ENCODE measurements at regions not wholly inside any gene's neighbourhood (a gene's known extent, or its start where the extent isn't known, plus 50 kb on each side); places are given as distances from the start of the nearest gene placed in this dataset.
A peak's percentile ranks its signal among the peaks of the same experiment; 100 is the strongest.
"Not testable (repeated sequence)": the region's sequence is repeated elsewhere in the genome, so short reads cannot be mapped to it uniquely, and the experiment has no call there.

DNA sequence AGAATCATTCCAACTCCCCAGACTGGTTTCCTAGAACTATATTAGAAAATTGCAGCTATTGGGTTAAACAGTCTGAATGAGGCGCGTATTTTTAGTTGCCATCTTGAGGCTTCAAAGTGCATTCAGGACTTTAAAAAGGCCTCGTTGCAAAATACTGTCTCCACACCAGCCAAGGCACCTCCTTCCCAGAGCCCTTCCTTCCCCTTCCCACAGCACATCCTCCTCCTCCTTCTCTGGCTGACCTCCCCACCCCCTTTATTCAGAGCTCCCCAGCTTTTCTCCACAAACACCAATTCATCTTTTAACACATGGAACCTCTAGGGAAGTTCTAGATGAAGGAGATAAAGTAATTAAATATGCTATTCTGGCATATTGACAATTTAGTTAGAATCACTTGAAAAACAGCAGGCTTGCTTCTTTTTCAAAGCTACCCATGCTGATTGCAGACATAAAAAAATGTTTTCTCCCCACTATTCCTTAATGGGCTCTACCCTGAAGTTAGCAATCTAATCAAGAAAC, 90.3 kb downstream of the RTP5 start:
- DNase-seq (ENCODE audit: low spot score) = no peak
- TF ChIP-seq, protein P1, sequence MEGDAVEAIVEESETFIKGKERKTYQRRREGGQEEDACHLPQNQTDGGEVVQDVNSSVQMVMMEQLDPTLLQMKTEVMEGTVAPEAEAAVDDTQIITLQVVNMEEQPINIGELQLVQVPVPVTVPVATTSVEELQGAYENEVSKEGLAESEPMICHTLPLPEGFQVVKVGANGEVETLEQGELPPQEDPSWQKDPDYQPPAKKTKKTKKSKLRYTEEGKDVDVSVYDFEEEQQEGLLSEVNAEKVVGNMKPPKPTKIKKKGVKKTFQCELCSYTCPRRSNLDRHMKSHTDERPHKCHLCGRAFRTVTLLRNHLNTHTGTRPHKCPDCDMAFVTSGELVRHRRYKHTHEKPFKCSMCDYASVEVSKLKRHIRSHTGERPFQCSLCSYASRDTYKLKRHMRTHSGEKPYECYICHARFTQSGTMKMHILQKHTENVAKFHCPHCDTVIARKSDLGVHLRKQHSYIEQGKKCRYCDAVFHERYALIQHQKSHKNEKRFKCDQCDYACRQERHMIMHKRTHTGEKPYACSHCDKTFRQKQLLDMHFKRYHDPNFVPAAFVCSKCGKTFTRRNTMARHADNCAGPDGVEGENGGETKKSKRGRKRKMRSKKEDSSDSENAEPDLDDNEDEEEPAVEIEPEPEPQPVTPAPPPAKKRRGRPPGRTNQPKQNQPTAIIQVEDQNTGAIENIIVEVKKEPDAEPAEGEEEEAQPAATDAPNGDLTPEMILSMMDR (IDR thresholded peaks at IDR 0.05; ENCODE audit: extremely low read depth, missing control alignments) = no peak

DNA sequence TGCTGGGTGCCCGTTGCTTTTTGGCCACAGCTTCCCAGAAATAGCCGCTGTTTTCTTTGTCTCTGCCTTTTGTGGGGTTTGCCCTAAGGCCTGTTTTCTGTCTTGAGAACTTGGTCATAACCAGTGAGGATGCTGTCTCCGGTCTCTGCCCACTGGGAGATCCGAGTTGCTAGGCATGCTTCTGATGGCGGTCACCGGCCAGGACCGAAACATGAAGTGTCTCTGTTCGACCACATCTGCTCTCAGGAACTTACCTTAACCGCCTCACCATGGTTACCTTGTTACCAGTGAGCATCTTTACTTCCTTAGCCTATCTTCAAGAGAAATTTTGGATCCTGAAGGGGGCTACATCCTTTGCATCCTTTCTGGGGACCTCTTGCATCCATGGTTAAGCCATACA, 91.9 kb downstream of the RTP5 start:
- TF ChIP-seq, protein P1 (IDR thresholded peaks at IDR 0.05; ENCODE audit: extremely low read depth, missing control alignments) = no peak
- DNase-seq (ENCODE audit: low spot score) = no peak

DNA sequence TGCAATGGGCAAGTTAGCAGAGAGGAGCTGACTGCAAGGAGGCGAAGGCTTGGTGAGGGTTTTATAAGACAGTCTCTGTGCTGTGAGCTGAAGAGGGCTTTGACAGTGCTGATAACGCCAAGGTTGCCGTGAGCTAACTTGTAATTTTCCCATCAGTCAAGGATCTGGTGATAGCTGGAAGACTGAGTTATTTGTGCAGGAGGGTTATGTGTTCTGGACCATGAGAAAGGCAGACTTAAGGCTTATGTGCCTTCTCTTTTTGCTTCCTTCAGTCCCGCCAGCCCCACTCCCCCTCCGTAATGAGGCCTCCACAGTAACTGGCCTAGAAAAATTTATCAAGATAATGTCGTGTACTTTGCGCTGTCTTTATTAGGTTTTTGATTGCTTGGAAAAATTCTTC, 94.6 kb downstream of the RTP5 start:
- TF ChIP-seq, protein P1 (IDR thresholded peaks at IDR 0.05; ENCODE audit: extremely low read depth, missing control alignments) = no peak
- no peak for DNase-seq (ENCODE audit: low spot score)

DNA sequence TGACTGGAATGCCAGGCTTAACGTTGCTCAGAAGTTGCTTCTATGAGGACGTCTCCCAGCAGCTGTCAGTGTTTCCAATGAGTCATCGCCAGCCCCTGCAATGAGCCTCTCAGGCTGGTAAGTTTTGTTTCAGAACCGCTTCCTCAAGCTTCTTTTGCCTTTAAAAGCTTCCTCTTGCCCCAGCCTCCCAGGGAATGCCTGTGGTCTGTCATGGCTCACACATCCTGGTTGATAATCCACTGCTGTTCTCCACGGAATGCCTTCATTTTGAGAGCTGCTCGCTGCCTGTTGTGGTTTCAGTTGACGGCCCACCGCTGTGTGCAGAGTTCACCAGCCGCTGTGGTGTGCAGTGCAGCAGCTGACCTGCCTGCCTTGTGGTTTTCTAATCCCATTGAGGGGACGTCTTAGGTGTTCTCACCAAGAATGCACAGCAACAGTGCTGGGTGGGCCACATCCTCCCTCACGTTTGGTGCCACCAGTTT, 96.4 kb downstream of the RTP5 start:
- TF ChIP-seq, protein P1 (IDR thresholded peaks at IDR 0.05; ENCODE audit: extremely low read depth, missing control alignments) = no peak
- peak; percentile 80 for DNase-seq (ENCODE audit: low spot score)

DNA sequence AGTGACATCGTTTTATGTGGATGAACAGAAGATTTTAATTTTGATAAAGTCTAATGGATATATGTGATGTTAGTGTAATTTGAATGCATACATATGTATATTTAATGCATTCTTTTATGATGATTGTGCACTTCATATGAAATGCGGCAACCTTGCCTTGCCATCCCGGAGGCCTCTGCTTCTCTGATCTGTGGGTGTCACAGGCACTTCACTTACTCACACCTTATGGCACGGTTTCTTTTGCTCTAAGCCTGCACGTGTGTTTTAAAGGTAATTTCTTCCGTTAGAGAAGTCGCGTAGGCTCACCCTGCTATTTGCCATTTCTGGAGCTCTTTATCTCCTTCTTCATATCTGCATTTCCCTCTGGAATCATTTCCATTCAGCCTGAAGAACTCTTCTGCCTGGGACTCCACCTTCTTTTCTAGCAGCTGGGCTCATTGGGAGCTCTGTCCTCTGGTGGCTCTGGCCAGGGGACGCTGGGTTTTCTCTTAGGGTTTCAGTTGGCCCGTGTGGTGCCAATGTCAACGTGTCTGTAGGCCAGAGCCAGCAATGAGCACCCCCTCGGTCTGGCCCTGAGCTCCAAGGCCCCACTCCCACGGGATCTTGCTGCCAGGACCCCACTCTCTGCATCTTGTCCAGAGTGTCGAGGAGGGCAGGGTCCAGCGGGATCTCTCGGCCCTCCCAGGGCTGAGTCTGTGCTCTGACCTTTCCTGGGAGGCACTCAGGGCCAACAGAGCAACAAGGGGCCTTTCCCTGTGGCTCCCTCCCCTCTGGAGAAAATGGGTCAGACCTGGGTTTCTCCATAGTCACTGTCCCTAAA, 97.3 kb downstream of the RTP5 start:
- TF ChIP-seq, protein P1 (IDR thresholded peaks at IDR 0.05; ENCODE audit: extremely low read depth, missing control alignments) = no peak
- DNase-seq (ENCODE audit: low spot score) = no peak

DNA sequence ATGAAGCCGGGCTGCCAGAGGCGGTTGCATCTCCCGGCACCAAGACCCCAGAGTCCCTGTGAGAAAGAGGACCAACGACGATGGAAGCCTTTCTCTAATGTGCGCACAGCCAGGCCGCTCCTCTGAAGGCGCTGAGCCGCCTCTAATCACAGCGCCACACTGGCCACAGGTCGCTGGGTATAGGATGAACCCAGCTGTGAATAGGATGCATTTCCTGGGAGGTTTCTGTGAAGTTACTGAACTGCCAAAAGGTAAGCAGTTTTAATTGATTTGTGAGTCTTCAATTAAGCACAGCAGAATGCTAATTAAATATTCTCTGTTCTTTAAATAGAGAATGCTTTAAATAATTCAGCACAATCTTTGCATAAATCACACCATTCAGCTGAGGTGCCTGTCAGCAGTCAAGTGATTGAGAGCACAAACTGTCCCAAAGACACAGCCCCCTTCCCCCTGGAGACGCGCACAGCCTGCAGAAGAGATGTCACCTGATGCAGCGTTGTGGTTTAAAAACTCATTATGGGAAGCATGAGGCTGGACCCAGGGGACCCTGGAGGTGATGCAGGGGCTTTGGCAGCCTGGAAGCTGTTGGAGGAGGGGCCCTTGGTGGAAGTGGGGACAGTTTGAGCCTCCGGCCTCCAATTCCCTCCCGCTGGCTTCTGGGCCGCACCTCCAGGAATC, 98.1 kb downstream of the RTP5 start:
- DNase-seq (ENCODE audit: low spot score) = no peak
- TF ChIP-seq, protein P1 (IDR thresholded peaks at IDR 0.05; ENCODE audit: extremely low read depth, missing control alignments) = no peak

DNA sequence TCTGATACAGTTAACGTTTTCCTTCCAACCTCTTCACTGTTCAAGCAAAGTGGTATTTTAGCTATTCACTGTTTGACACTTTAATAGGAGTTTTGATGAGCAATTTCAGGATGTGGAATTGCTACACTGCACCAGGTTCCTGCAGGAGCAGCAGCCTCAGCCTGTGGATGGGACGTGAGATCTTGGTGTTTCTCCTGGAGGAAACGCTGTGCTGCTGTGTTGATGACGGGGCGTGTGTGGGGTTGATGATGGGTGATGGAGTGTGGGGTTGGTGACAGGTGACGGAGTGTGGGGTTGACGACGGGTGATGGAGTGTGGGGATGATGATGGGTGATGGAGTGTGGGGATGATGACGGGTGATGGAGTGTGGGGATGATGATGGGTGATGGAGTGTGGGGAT, 98.9 kb downstream of the RTP5 start:
- TF ChIP-seq, protein P1 (IDR thresholded peaks at IDR 0.05; ENCODE audit: extremely low read depth, missing control alignments) = no peak
- DNase-seq (ENCODE audit: low spot score) = no peak

DNA sequence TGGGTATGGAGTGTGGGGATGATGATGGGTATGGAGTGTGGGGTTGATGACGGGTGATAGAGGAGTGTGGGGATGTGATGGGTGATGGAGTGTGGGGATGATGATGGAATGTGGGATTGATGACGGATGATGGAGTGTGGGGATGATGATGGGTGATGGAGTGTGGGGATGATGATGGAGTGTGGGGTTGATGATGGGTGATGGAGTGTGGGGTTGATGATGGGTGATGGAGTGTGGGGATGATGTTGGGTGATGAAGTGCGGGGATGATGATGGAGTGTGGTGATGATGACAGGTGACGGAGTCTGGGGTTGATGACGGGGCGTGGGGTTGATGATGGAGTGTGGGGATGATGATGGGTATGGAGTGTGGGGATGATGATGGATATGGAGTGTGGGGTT, 99.7 kb downstream of the RTP5 start:
- not testable (repeated sequence) for DNase-seq (ENCODE audit: low spot score)
